ENCODE measurements at regions not wholly inside any gene's neighbourhood (a gene's known extent, or its start where the extent isn't known, plus 50 kb on each side); places are given as distances from the start of the nearest gene placed in this dataset.
"Not testable (repeated sequence)": the region's sequence is repeated elsewhere in the genome, so short reads cannot be mapped to it uniquely, and the experiment has no call there.

GRCh38 chr3:33946612-33947011 is 148.2 kb downstream of the PDCD6IP start:
- not testable (repeated sequence) for TF ChIP-seq CTCF (IDR thresholded peaks at IDR 0.05; ENCODE audit: low read depth, low read length); EZH2phosphoT487 (IDR thresholded peaks at IDR 0.05; ENCODE audit: low read depth)
